ENCODE measurements at regions not wholly inside any gene's neighbourhood (a gene's known extent, or its start where the extent isn't known, plus 50 kb on each side); places are given as distances from the start of the nearest gene placed in this dataset.

GRCh38 chr20:41870869-41871462 is 252.8 kb upstream of the CHD6 start:
- Mint-ChIP-seq H3K27ac (no peak overlapping the region), H3K4me1 (no peaks in the 10 kb centered on the region), H3K27me3 (ENCODE audit: insufficient read depth, low read depth, poor library complexity) (no peaks in the 10 kb centered on the region), H3K4me3 (no peak overlapping the region), H3K36me3 (ENCODE audit: low read depth) (peaks cover 14% of the 10 kb centered on the region), H3K9me3 (peaks cover 94% of the 10 kb centered on the region)
- ATAC-seq (no peak), DNase-seq (ENCODE audit: low spot score) (no peak)
- TF ChIP-seq POLR2AphosphoS5 (IDR thresholded peaks at IDR 0.05; ENCODE audit: low read depth) (no peak), ZNF331 (CRISPR knock-in tag; IDR thresholded peaks at IDR 0.05; ENCODE audit: low read depth) (no peak), JUNB (IDR thresholded peaks at IDR 0.05; ENCODE audit: unreplicated experiment) (no peak), ZNF462 (CRISPR knock-in tag; IDR thresholded peaks at IDR 0.05) (no peak), ETS1 (IDR thresholded peaks at IDR 0.05) (no peak), EZH2 (IDR thresholded peaks at IDR 0.05; ENCODE audit: low read depth, unreplicated experiment) (no peak), STAT1 (IDR thresholded peaks at IDR 0.05; ENCODE audit: unreplicated experiment) (no peak)
- TF ChIP-seq, protein P1, sequence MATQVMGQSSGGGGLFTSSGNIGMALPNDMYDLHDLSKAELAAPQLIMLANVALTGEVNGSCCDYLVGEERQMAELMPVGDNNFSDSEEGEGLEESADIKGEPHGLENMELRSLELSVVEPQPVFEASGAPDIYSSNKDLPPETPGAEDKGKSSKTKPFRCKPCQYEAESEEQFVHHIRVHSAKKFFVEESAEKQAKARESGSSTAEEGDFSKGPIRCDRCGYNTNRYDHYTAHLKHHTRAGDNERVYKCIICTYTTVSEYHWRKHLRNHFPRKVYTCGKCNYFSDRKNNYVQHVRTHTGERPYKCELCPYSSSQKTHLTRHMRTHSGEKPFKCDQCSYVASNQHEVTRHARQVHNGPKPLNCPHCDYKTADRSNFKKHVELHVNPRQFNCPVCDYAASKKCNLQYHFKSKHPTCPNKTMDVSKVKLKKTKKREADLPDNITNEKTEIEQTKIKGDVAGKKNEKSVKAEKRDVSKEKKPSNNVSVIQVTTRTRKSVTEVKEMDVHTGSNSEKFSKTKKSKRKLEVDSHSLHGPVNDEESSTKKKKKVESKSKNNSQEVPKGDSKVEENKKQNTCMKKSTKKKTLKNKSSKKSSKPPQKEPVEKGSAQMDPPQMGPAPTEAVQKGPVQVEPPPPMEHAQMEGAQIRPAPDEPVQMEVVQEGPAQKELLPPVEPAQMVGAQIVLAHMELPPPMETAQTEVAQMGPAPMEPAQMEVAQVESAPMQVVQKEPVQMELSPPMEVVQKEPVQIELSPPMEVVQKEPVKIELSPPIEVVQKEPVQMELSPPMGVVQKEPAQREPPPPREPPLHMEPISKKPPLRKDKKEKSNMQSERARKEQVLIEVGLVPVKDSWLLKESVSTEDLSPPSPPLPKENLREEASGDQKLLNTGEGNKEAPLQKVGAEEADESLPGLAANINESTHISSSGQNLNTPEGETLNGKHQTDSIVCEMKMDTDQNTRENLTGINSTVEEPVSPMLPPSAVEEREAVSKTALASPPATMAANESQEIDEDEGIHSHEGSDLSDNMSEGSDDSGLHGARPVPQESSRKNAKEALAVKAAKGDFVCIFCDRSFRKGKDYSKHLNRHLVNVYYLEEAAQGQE (IDR thresholded peaks at IDR 0.05; ENCODE audit: unreplicated experiment): no peak
- H3K9me2 ChIP-seq (ENCODE audit: insufficient read depth): no peaks in the 10 kb centered on the region
- no peak overlapping the region for H3K4me3 ChIP-seq
- no peak overlapping the region for H2AFZ ChIP-seq
- no peaks in the 10 kb centered on the region for H4K20me1 ChIP-seq (replicated peaks; ENCODE audit: insufficient read depth)
- H3K36me3 ChIP-seq (ENCODE audit: insufficient read depth): no peaks in the 10 kb centered on the region
- no peaks in the 10 kb centered on the region for H3K79me2 ChIP-seq (replicated peaks; ENCODE audit: insufficient read depth)
- no peak overlapping the region for H3K4me2 ChIP-seq
- no peaks in the 10 kb centered on the region for H3F3A ChIP-seq (replicated peaks; ENCODE audit: low read depth)
- H3K27ac ChIP-seq (ENCODE audit: low read depth): no peak overlapping the region
- no peaks in the 10 kb centered on the region for H3K27me3 ChIP-seq (ENCODE audit: insufficient read depth)
- H3K4me1 ChIP-seq (ENCODE audit: insufficient read depth): no peaks in the 10 kb centered on the region
